AG04450 (cell line): ENCODE measurements at regions not wholly inside any gene's neighbourhood (a gene's known extent, or its start where the extent isn't known, plus 50 kb on each side); places are given as distances from the start of the nearest gene placed in this dataset.

Source experiments
- CTCF ChIA-PET: fragments of 300-600, 350-600 bp; formaldehyde crosslinking; extraction: SDS; loops from one replicate; lab custom pipeline; 2022; ENCODE audit warnings: antibody characterized with exemption, inconsistent platforms; lab: Charles Lee
- POLR2A ChIA-PET: fragments of 350-600 bp; formaldehyde crosslinking; extraction: SDS; loops from one replicate; lab custom pipeline; 2021; ENCODE audit warnings: antibody characterized with exemption, inconsistent platforms; lab: Yijun Ruan, JAX
- DNase-seq: peaks from one replicate; pipeline ENCODE4 v3.0.0-alpha.2; 2011; ENCODE audit warnings: low read depth, low spot score
- H3K27ac ChIP-seq: one replicate; pipeline ENCODE4 v1.5.1; 2012; ENCODE audit warnings: low read depth, low read length, control low read depth
- H3K27me3 ChIP-seq: one replicate; pipeline ENCODE4 v1.6.0; 2012; ENCODE audit warnings: low read length; ENCODE audit not compliant: control insufficient read depth, insufficient read depth
- H3K4me3 ChIP-seq: 2 replicates; pipeline ENCODE4 v1.5.1; 2011; ENCODE audit warnings: mild to moderate bottlenecking, low read depth, low read length, control low read depth
- H3K9me3 ChIP-seq: 2 replicates; pipeline ENCODE4 v1.5.1; 2012; ENCODE audit warnings: low read length; ENCODE audit not compliant: control insufficient read depth, insufficient read depth
- TF ChIP-seq, protein P1 (sequence below): IDR thresholded peaks from 2 replicates; pipeline ENCODE4 v1.5.1; 2011; ENCODE audit warnings: low read depth, low read length, control low read depth, inconsistent platforms

DNA sequence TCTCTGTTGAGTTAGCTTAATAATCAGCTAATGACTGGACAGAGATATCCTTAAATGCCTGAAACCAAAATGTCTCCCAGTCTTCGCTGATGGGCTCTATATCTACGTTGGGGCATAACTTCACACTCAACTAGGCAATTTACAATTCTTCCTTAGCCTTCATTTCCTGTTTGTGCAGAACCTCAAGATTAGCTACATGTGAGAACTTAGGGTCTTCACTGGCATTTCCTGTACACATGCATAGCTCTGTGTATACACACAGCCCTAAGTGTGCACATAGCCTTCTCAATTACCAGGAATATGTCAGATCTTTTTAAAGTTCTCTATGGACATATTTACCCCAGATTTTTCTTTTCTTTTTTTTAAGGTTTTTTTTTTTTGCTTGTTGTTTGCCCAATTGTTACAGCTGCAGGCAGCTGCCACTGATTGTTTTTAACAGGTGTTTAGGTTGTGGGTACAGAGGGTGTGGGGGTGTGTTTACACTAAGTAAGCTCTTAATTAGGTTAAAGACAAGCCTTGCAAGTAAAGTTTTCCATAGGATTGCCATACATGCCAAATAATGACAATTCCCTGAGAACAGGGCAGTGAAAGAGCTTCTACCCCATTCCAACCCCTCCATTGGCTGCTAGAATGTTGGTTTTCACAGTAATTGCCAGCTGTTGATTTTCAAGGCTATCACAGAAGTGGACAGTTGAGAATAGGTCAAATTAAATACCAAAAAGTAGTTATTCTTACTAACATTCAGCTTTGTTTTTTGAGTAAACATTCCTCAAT, 441.0 kb downstream of the TLE4 start:
- Histone ChIP-seq H3K9me3 (no peaks in the 10 kb centered on the region), H3K27ac (no peak overlapping the region), H3K4me3 (no peak overlapping the region), H3K27me3 (no peaks in the 10 kb centered on the region)
- no peak for DNase-seq
- ChIA-PET POLR2A (no interaction called here), CTCF (interaction anchor here (0.7 kb wide), 2 partner anchors 55 to 163 kb away, joined by 5 read pairs; no protein-coding TSS in a partner anchor)
- TF ChIP-seq, protein P1, sequence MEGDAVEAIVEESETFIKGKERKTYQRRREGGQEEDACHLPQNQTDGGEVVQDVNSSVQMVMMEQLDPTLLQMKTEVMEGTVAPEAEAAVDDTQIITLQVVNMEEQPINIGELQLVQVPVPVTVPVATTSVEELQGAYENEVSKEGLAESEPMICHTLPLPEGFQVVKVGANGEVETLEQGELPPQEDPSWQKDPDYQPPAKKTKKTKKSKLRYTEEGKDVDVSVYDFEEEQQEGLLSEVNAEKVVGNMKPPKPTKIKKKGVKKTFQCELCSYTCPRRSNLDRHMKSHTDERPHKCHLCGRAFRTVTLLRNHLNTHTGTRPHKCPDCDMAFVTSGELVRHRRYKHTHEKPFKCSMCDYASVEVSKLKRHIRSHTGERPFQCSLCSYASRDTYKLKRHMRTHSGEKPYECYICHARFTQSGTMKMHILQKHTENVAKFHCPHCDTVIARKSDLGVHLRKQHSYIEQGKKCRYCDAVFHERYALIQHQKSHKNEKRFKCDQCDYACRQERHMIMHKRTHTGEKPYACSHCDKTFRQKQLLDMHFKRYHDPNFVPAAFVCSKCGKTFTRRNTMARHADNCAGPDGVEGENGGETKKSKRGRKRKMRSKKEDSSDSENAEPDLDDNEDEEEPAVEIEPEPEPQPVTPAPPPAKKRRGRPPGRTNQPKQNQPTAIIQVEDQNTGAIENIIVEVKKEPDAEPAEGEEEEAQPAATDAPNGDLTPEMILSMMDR = no peak

DNA sequence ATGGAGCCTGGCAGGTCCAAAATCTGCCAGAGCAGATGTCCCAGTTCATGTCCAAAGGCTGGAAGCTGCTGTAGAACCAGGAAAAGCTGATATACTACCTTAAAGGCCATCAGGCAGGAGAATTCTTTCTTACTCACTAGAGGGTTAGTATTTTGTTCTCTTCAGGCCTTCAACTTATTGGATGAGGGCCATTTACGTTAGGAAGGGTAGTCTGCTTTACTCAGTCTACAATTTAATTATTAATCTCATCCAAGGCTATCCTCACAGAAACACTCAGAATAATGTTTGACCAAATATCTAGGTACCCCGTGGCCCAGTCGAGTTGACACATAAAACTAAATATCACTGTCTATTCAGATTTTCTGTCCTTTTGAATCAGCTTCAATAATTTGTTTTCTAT, 437.4 kb downstream of the TLE4 start:
- POLR2A ChIA-PET = no interaction called here
- no peak for DNase-seq
- Histone ChIP-seq H3K27ac (no peak overlapping the region), H3K9me3 (no peaks in the 10 kb centered on the region), H3K4me3 (no peak overlapping the region), H3K27me3 (no peaks in the 10 kb centered on the region)
- TF ChIP-seq, protein P1 = no peak
- CTCF ChIA-PET = no interaction called here

DNA sequence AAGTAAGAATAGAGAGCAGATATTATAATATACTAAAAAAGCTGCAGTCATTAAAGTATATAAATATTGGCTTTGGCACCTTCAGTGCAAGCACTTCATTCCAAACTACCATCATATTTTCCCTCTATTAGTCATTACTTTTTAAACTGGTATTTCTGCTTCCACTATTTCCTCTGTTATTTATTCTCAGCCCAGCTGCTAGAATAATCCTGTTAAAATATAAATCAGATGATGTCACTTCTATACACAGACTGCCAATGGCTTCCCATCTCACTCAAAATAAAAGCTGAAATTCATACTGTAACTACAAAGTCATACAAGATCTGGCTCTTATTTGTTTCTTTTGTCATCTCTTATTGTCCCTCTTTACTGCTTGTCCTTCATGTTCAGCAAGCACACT, 432.9 kb downstream of the TLE4 start:
- no peak overlapping the region for H3K27ac ChIP-seq
- H3K4me3 ChIP-seq = no peak overlapping the region
- H3K27me3 ChIP-seq = no peaks in the 10 kb centered on the region
- H3K9me3 ChIP-seq = no peaks in the 10 kb centered on the region
- CTCF ChIA-PET = no interaction called here
- DNase-seq = no peak
- TF ChIP-seq, protein P1 = no peak
- POLR2A ChIA-PET = no interaction called here

DNA sequence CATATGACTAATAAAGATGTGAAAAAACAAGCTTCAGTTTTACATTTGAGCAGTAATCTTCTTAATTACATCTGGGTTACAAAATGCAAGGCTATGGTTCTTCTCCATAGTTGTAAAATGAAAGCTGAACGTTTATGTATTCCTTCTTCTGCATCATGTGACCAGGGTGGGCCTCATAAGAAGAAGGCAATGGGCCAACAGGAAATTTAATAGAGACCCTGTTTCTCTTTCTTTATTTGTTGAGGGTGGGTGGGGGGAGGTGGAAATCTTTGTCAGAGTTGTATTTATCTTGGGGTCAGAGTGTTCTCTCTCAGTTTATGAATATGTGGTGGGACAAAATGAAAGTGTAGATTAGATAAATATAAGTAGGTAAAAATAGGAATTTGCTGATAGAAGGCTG, 418.8 kb downstream of the TLE4 start:
- H3K27ac ChIP-seq = no peak overlapping the region
- H3K4me3 ChIP-seq = no peak overlapping the region
- TF ChIP-seq, protein P1 = no peak
- H3K27me3 ChIP-seq = no peaks in the 10 kb centered on the region
- H3K9me3 ChIP-seq = no peaks in the 10 kb centered on the region
- ChIA-PET POLR2A (no interaction called here), CTCF (no interaction called here)
- no peak for DNase-seq

DNA sequence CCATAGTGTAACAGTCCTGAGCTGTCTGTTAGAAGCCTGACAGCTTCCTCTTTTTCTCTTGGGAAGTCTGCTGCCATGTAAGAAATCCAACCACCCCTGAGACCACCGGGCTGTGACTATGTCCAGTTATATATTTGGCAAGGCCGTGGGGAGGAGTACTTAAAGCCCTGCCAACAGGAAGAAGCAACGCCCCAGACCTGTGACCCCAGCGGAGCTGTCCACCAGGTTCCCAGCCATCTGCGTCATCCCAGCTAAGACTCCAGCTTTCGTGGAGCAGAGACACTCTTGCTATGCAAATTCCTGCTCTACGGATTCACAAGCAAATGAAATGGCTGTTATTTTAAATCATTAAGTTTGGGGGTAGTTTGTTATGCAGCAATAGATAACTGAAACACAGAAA, 417.3 kb downstream of the TLE4 start:
- TF ChIP-seq, protein P1 = no peak
- no peak overlapping the region for H3K27ac ChIP-seq
- POLR2A ChIA-PET = no interaction called here
- no peaks in the 10 kb centered on the region for H3K9me3 ChIP-seq
- DNase-seq = no peak
- CTCF ChIA-PET = no interaction called here
- H3K4me3 ChIP-seq = no peak overlapping the region
- H3K27me3 ChIP-seq = no peaks in the 10 kb centered on the region
